ENCODE measurements at regions not wholly inside any gene's neighbourhood (a gene's known extent, or its start where the extent isn't known, plus 50 kb on each side); places are given as distances from the start of the nearest gene placed in this dataset.
"Not testable (repeated sequence)": the region's sequence is repeated elsewhere in the genome, so short reads cannot be mapped to it uniquely, and the experiment has no call there.

DNA sequence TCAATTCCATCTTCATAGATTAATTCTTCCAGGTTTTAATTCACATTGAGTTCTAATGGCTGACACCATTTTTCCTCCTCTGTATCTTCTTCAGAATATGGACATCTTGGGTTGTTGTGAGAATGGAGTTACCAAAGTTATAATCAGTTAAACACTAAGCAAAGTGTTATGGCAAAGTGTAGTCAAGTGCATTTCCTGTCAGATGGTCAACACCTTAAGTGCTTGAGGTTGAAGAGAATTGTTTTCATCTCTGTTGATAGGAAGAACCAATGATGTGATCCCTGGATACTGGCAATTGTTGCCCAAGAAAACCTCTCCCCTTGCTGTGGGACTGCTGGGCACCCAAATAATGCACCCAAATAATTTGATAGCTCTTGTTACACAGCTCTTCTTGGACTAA, 102.6 kb upstream of the SATB1 start:
- H3K9me3 ChIP-seq (replicated peaks; ENCODE audit: control insufficient read depth, low read depth, low read length), result no peaks in the 10 kb centered on the region
- H3K36me3 ChIP-seq (ENCODE audit: control insufficient read depth, insufficient read depth, low read length), result no peaks in the 10 kb centered on the region
- no peak overlapping the region for H3K4me3 ChIP-seq (ENCODE audit: low read length)
- no peak overlapping the region for H3K27ac ChIP-seq (ENCODE audit: low read length)
- H3K4me1 ChIP-seq (ENCODE audit: control insufficient read depth, insufficient read depth, low read length), result no peaks in the 10 kb centered on the region
- H3K27me3 ChIP-seq (ENCODE audit: control insufficient read depth, insufficient read depth, low read length), result no peaks in the 10 kb centered on the region
- DNase-seq, result no peak

- H3K4me3 ChIP-seq (ENCODE audit: low read length), result no peak overlapping the region
- H3K9me3 ChIP-seq (replicated peaks; ENCODE audit: control insufficient read depth, low read depth, low read length), result no peaks in the 10 kb centered on the region
- H3K36me3 ChIP-seq (ENCODE audit: control insufficient read depth, insufficient read depth, low read length), result no peaks in the 10 kb centered on the region
- H3K4me1 ChIP-seq (ENCODE audit: control insufficient read depth, insufficient read depth, low read length), result no peaks in the 10 kb centered on the region
- peak; percentile 74 for DNase-seq
- H3K27ac ChIP-seq (ENCODE audit: low read length), result no peak overlapping the region
- H3K27me3 ChIP-seq (ENCODE audit: control insufficient read depth, insufficient read depth, low read length), result no peaks in the 10 kb centered on the region
Observed at GRCh38 chr3:18526667-18527066, 101.5 kb upstream of the SATB1 start.

DNA sequence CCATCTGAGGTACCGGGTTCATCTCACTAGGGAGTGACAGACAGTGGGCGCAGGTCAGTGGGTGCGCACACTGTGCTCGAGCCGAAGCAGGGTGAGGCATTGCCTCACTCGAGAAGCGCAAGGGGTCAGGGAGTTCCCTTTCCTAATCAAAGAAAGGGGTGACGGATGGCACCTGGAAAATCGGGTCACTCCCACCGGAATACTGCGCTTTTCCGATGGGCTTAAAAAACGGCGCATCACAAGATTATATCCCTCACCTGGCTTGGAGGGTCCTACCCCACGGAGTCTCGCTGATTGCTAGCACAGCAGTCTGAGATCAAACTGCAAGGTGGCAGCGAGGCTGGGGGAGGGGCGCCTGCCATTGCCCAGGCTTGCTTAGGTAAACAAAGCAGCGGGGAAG, 91.0 kb upstream of the SATB1 start:
- not testable (repeated sequence) for H3K27ac ChIP-seq (ENCODE audit: low read length); H3K27me3 ChIP-seq (ENCODE audit: control insufficient read depth, insufficient read depth, low read length); DNase-seq; H3K9me3 ChIP-seq (replicated peaks; ENCODE audit: control insufficient read depth, low read depth, low read length); H3K36me3 ChIP-seq (ENCODE audit: control insufficient read depth, insufficient read depth, low read length); H3K4me3 ChIP-seq (ENCODE audit: low read length); H3K4me1 ChIP-seq (ENCODE audit: control insufficient read depth, insufficient read depth, low read length)
- 93% methylated on average over 6 of the region's 19 CpGs for WGBS (ENCODE audit: insufficient coverage)

GRCh38 chr3:18513091-18513490, 88.0 kb upstream of the SATB1 start:
- WGBS (ENCODE audit: insufficient coverage), result no CpG with 5 or more reads among the region's 3 CpGs

GRCh38 chr3:18512007-18512406, 86.9 kb upstream of the SATB1 start:
- Histone ChIP-seq H3K9me3 (replicated peaks; ENCODE audit: control insufficient read depth, low read depth, low read length) (no peaks in the 10 kb centered on the region), H3K27me3 (ENCODE audit: control insufficient read depth, insufficient read depth, low read length) (no peaks in the 10 kb centered on the region), H3K27ac (ENCODE audit: low read length) (no peak overlapping the region), H3K4me1 (ENCODE audit: control insufficient read depth, insufficient read depth, low read length) (no peaks in the 10 kb centered on the region), H3K36me3 (ENCODE audit: control insufficient read depth, insufficient read depth, low read length) (no peaks in the 10 kb centered on the region), H3K4me3 (ENCODE audit: low read length) (no peak overlapping the region)
- DNase-seq, result peak; percentile 8
- no CpG with 5 or more reads among the region's 1 CpG for WGBS (ENCODE audit: insufficient coverage)

More at GRCh38 chr3:18513091-18513490, 88.0 kb upstream of the SATB1 start:
- DNase-seq, result no peak
- Histone ChIP-seq H3K27me3 (ENCODE audit: control insufficient read depth, insufficient read depth, low read length) (no peaks in the 10 kb centered on the region), H3K4me1 (ENCODE audit: control insufficient read depth, insufficient read depth, low read length) (no peaks in the 10 kb centered on the region), H3K27ac (ENCODE audit: low read length) (no peak overlapping the region), H3K36me3 (ENCODE audit: control insufficient read depth, insufficient read depth, low read length) (no peaks in the 10 kb centered on the region), H3K9me3 (replicated peaks; ENCODE audit: control insufficient read depth, low read depth, low read length) (no peaks in the 10 kb centered on the region), H3K4me3 (ENCODE audit: low read length) (no peak overlapping the region)

- no peaks in the 10 kb centered on the region for H3K4me1 ChIP-seq (ENCODE audit: control insufficient read depth, insufficient read depth, low read length)
- no peaks in the 10 kb centered on the region for H3K9me3 ChIP-seq (replicated peaks; ENCODE audit: control insufficient read depth, low read depth, low read length)
- H3K4me3 ChIP-seq (ENCODE audit: low read length), result no peak overlapping the region
- DNase-seq, result no peak
- H3K36me3 ChIP-seq (ENCODE audit: control insufficient read depth, insufficient read depth, low read length), result no peaks in the 10 kb centered on the region
- 86% methylated on average over 2 of the region's 3 CpGs for WGBS (ENCODE audit: insufficient coverage)
- no peaks in the 10 kb centered on the region for H3K27me3 ChIP-seq (ENCODE audit: control insufficient read depth, insufficient read depth, low read length)
- no peak overlapping the region for H3K27ac ChIP-seq (ENCODE audit: low read length)
Observed at GRCh38 chr3:18510947-18511346, 85.8 kb upstream of the SATB1 start.

- no peaks in the 10 kb centered on the region for H3K27me3 ChIP-seq (ENCODE audit: control insufficient read depth, insufficient read depth, low read length)
- no peaks in the 10 kb centered on the region for H3K4me1 ChIP-seq (ENCODE audit: control insufficient read depth, insufficient read depth, low read length)
- WGBS (ENCODE audit: insufficient coverage), result no CpG with 5 or more reads among the region's 2 CpGs
Observed at GRCh38 chr3:18507333-18507732, 82.2 kb upstream of the SATB1 start.

DNA sequence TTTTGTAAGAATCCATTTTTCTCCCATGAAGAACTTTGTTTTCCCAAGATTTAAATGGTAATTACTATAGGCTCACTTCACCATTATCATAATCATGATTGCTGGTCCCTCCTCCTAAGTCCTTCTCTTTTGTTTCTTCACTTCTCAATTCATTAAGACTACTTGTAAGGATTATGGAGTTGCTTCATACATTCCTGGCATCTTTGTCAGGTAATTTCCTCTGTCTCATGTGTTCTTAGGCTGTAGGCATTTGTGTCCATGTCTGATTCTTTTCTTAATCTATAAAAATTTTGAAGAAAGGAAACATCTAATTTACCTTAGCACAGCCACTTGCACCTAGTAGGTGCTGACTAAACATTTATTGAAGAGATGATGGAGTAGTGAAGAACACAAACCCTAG, 79.9 kb upstream of the SATB1 start:
- H3K36me3 ChIP-seq (ENCODE audit: control insufficient read depth, insufficient read depth, low read length), result no peaks in the 10 kb centered on the region
- H3K4me3 ChIP-seq (ENCODE audit: low read length), result no peak overlapping the region
- no peaks in the 10 kb centered on the region for H3K27me3 ChIP-seq (ENCODE audit: control insufficient read depth, insufficient read depth, low read length)
- H3K4me1 ChIP-seq (ENCODE audit: control insufficient read depth, insufficient read depth, low read length), result no peaks in the 10 kb centered on the region
- no peak for DNase-seq
- no peak overlapping the region for H3K27ac ChIP-seq (ENCODE audit: low read length)
- H3K9me3 ChIP-seq (replicated peaks; ENCODE audit: control insufficient read depth, low read depth, low read length), result no peaks in the 10 kb centered on the region

More at GRCh38 chr3:18507333-18507732, 82.2 kb upstream of the SATB1 start:
- Histone ChIP-seq H3K27ac (ENCODE audit: low read length) (no peak overlapping the region), H3K4me3 (ENCODE audit: low read length) (no peak overlapping the region), H3K36me3 (ENCODE audit: control insufficient read depth, insufficient read depth, low read length) (no peaks in the 10 kb centered on the region), H3K9me3 (replicated peaks; ENCODE audit: control insufficient read depth, low read depth, low read length) (no peaks in the 10 kb centered on the region)
- no peak for DNase-seq

GRCh38 chr3:18501679-18502343, 76.7 kb upstream of the SATB1 start:
- H3K9me3 ChIP-seq (replicated peaks; ENCODE audit: control insufficient read depth, low read depth, low read length), result no peaks in the 10 kb centered on the region
- no peaks in the 10 kb centered on the region for H3K4me1 ChIP-seq (ENCODE audit: control insufficient read depth, insufficient read depth, low read length)
- no peaks in the 10 kb centered on the region for H3K27me3 ChIP-seq (ENCODE audit: control insufficient read depth, insufficient read depth, low read length)
- no peak overlapping the region for H3K4me3 ChIP-seq (ENCODE audit: low read length)
- H3K27ac ChIP-seq (ENCODE audit: low read length), result no peak overlapping the region
- no peak for DNase-seq
- H3K36me3 ChIP-seq (ENCODE audit: control insufficient read depth, insufficient read depth, low read length), result no peaks in the 10 kb centered on the region
- WGBS (ENCODE audit: insufficient coverage), result 71% methylated on average over 1 of the region's 1 CpG

DNA sequence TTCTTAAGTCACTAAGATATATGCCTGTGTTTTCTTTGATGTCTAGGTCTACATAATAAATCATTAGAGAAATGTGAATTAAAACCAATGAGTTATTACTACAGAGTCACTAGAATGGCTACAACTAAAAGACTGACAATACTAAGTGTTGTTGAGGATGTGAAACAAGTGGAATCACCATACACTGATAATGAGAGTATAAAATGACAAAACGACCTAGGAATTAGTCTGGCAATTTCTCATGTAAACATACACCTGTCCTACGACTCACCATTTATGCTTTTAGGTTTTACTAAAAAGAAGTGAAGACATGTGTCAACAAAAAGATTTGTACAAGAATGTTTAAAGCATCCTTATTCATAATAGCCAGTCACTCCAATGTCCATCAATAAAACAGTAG, 75.2 kb upstream of the SATB1 start:
- H3K27me3 ChIP-seq (ENCODE audit: control insufficient read depth, insufficient read depth, low read length), result no peaks in the 10 kb centered on the region

GRCh38 chr3:18499301-18499700, 74.2 kb upstream of the SATB1 start:
- no peaks in the 10 kb centered on the region for H3K36me3 ChIP-seq (ENCODE audit: control insufficient read depth, insufficient read depth, low read length)
- peak; percentile 7 for DNase-seq
- no peaks in the 10 kb centered on the region for H3K4me1 ChIP-seq (ENCODE audit: control insufficient read depth, insufficient read depth, low read length)
- no peaks in the 10 kb centered on the region for H3K27me3 ChIP-seq (ENCODE audit: control insufficient read depth, insufficient read depth, low read length)
- H3K27ac ChIP-seq (ENCODE audit: low read length), result no peak overlapping the region
- no CpG with 5 or more reads among the region's 3 CpGs for WGBS (ENCODE audit: insufficient coverage)
- H3K4me3 ChIP-seq (ENCODE audit: low read length), result no peak overlapping the region
- no peaks in the 10 kb centered on the region for H3K9me3 ChIP-seq (replicated peaks; ENCODE audit: control insufficient read depth, low read depth, low read length)

More for the DNA sequence above, 75.2 kb upstream of the SATB1 start:
- Histone ChIP-seq H3K4me3 (ENCODE audit: low read length) (no peak overlapping the region), H3K9me3 (replicated peaks; ENCODE audit: control insufficient read depth, low read depth, low read length) (no peaks in the 10 kb centered on the region), H3K27ac (ENCODE audit: low read length) (no peak overlapping the region), H3K36me3 (ENCODE audit: control insufficient read depth, insufficient read depth, low read length) (no peaks in the 10 kb centered on the region), H3K4me1 (ENCODE audit: control insufficient read depth, insufficient read depth, low read length) (no peaks in the 10 kb centered on the region)
- DNase-seq, result no peak
- WGBS (ENCODE audit: insufficient coverage), result no CpG with 5 or more reads among the region's 2 CpGs
